RWPE1 (cell line): ENCODE measurements at regions not wholly inside any gene's neighbourhood (a gene's known extent, or its start where the extent isn't known, plus 50 kb on each side); places are given as distances from the start of the nearest gene placed in this dataset.
"Not testable (repeated sequence)": the region's sequence is repeated elsewhere in the genome, so short reads cannot be mapped to it uniquely, and the experiment has no call there.

Experiments
- CTCF ChIA-PET: fragments of 350-600 bp; sonication (Branson Sonifier 250); formaldehyde crosslinking; extraction: SDS; loops from one replicate; lab custom pipeline; 2021; lab: Yijun Ruan, JAX
- POLR2A ChIA-PET: fragments of 400-600 bp; formaldehyde crosslinking; extraction: SDS; loops from one replicate; lab custom pipeline; 2020; ENCODE audit warnings: antibody characterized with exemption; ENCODE audit not compliant: low non-redundant PET; lab: Yijun Ruan, JAX
- DNase-seq: peaks from one replicate; pipeline ENCODE4 v3.0.0; 2012; ENCODE audit warnings: low spot score
- H3K27ac ChIP-seq: fragments of 450-650 bp; 2 replicates; pipeline ENCODE4 v1.5.1; 2017
- CTCF ChIP-seq: fragments of 450-650 bp; conservative IDR thresholded peaks from 2 replicates; pipeline ENCODE4 v1.5.1; 2017; ENCODE audit warnings: low read depth, mild to moderate bottlenecking

GRCh38 chr4:13678186-13678924 is 50.8 kb upstream of the BOD1L1 start:
- no peak overlapping the region for H3K27ac ChIP-seq
- DNase-seq: no peak
- POLR2A ChIA-PET: no interaction called here
- TF ChIP-seq CTCF: no peak
- CTCF ChIA-PET: no interaction called here

GRCh38 chr4:13681570-13681969 is 54.0 kb upstream of the BOD1L1 start:
- no peak for TF ChIP-seq CTCF
- H3K27ac ChIP-seq: no peak overlapping the region
- DNase-seq: no peak
- CTCF ChIA-PET: no interaction called here
- POLR2A ChIA-PET: no interaction called here

GRCh38 chr4:13694256-13694655 is 66.7 kb upstream of the BOD1L1 start:
- no peak for DNase-seq
- ChIA-PET CTCF (no interaction called here), POLR2A (no interaction called here)
- H3K27ac ChIP-seq: no peak overlapping the region
- no peak for TF ChIP-seq CTCF

- no peak overlapping the region for H3K27ac ChIP-seq
- ChIA-PET CTCF (no interaction called here), POLR2A (no interaction called here)
- no peak for DNase-seq
- no peak for TF ChIP-seq CTCF
Observed at GRCh38 chr4:13698296-13698695, 70.8 kb upstream of the BOD1L1 start.

- TF ChIP-seq CTCF: no peak
- ChIA-PET CTCF (interaction anchor here (0.6 kb wide), 1 partner anchor 990 kb away, joined by 3 read pairs; no protein-coding TSS in a partner anchor), POLR2A (no interaction called here)
- DNase-seq: no peak
- no peak overlapping the region for H3K27ac ChIP-seq
Observed at GRCh38 chr4:13700021-13700857, 72.7 kb upstream of the BOD1L1 start.

- DNase-seq, H3K27ac ChIP-seq, POLR2A ChIA-PET: not testable (repeated sequence)
- CTCF ChIA-PET: interaction anchor here (0.6 kb wide), 1 partner anchor 989 kb away, joined by 3 read pairs; no protein-coding TSS in a partner anchor
Observed at GRCh38 chr4:13700858-13701140, 73.3 kb upstream of the BOD1L1 start.

GRCh38 chr4:13701937-13702446 is 74.5 kb upstream of the BOD1L1 start:
- ChIA-PET CTCF (no interaction called here), POLR2A (no interaction called here)
- TF ChIP-seq CTCF: no peak
- H3K27ac ChIP-seq: no peak overlapping the region
- DNase-seq: peak; percentile 46
